ENCODE measurements at regions not wholly inside any gene's neighbourhood (a gene's known extent, or its start where the extent isn't known, plus 50 kb on each side); places are given as distances from the start of the nearest gene placed in this dataset.

- TF ChIP-seq CTCF (IDR thresholded peaks at IDR 0.05; ENCODE audit: low read length) = no peak
- TF ChIP-seq EZH2 (optimal IDR thresholded peaks at IDR 0.05; ENCODE audit: low read depth, low read length) = no peak
- TF ChIP-seq EZH2phosphoT487 (IDR thresholded peaks at IDR 0.05; ENCODE audit: low read length) = no peak
Measured at GRCh38 chr15:46174122-46174521, 539.3 kb downstream of the SQOR start.

All from MM.1S (cell line).